Islet of Langerhans (tissue), 1 donor: ENCODE measurements at regions not wholly inside any gene's neighbourhood (a gene's known extent, or its start where the extent isn't known, plus 50 kb on each side); places are given as distances from the start of the nearest gene placed in this dataset.

ENCODE experiments used
- FAIRE-seq: peaks from one replicate; lab custom pipeline; 2011; peaks lifted over from hg19 to GRCh38; lab: Jason Lieb, UNC

DNA sequence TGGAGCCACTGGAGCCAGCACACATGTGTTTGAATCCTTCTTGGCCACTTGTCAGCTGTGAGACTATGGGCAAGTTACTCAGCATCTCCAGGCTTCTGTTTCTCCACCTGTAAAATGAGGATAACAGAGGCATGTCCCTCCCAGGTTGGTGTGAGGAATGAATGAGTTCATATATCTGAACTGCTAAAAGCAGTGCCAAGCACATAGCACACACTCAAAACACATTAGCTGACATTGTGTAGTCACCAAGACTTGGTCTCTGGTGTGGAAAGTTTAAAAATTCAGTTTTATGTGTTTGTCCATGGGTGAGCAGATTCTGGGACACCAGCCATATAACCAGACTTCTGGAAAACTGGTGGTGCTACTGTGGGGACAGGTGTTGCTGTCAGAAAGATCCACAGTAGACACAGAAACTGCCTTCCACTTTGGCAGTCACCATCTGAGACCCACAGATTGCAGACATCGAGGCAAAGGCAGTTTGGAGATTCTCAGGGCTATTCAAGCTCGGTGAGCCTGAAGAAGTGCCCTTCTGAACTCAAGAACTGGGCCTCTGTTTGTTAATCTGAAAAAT, 115.8 kb downstream of the MRPL14 start:
- no peak for FAIRE-seq

DNA sequence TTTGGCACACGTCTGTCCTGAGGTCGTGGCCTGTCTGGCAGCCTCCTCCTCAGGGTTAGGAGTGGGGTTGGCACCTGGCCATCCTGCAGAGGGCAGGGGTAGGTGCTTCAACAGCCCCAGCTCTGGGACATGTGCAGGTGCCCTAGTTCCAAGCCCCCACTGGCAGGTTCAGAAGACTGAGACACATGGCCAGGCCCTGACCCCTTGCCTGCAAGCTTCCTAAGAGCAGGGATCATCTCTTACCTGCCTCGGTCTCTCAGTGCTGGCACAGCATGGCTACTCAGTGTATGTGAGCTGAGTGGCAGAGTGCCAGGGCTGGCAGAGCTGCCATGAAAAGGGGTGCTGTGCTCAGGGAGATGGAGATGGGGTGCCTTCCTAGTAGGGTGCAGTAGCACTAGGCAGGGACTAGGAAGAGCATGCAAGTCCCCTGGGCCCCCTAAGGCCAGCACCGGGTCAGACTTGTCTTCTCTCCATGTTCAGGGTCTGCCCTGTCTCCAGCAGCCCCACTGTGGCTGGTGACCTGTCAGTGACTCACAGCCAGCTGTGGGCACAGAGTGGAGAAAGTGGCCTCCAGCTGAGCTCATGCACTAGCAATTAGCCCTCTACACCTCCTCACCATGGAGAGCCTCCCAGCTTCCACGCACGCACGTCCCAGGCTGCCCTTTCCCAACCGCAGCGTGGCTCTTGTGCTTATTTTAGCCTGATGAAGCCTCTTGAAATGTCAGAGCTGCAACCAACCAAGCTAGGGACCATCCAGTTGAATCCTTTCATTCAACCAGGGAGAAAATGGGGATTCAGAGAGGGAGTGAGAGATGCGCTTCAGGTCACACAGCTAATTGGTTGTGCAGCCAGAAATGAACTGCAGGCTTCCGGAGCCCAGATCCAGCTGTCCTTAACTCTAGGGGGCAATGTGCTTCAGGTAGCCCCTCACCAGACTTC, 116.6 kb downstream of the MRPL14 start:
- peak; percentile 43 for FAIRE-seq

DNA sequence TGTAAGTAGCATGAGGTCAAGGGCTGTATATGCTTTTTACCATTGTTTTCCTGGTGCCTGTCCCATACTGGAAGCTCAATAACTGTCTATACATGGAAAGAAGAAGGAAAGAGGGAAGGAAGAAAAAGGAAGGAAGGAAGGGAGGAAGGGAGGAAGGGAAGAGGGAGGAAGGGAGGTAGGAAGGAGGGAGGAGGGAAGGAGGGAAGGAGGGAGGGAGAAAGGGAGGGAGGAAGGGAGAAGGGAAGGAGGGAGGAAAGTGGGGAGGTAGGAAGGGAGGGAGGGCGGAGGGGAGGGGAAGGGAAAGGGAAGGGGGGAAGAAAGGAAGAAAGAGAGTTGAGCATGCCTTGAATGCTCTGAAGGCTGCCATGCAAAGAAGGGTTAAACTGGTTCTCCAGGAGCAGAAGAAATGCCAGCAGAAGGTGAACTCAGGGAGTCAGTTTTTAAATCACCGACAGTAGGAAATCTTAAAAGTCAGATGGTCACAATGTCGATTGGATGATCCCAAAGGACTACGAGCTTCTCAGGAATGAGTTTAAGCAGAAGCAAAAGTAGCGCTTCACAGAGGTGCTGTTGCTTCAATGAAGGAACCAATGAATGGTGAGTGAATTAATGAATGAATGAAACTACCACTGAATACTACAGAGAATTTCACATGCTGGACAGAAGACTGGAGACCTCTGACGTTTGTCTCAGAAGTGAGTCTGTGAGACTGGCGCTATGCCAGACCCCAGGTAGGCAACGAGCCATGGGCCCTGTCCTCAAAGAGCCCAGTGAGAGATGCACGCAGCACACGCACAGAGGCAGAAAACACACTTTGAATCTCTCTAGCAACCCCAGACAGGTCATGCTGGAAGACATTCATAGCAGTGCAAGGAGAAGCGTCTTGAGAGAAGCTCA, 117.6 kb downstream of the MRPL14 start:
- peak; percentile 30 for FAIRE-seq

DNA sequence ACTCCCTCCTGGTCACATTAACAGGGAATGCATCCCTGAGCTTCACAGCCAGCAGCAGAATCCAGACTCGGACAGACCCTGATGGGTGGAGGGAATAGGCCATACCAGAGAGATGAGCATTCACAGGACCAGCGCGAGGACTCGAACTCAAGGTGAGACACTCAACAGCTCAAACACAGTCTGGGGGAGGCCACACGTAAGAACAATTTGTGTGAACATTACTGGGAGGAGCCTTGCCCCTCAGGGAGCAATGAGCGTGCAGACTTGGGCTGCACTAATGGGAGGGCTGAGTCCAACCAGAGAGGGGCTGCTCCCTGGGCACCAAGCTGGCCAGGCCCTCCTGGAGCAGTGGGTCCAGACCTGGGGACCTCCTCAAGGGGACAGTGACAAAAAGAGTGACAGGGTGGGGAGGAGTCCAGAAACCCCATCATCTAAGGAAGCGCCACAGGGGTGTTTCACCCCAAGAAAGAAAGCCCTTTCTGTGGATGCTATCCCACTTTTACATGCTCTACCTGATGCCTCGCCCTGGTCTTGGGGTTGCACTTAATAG, 118.4 kb downstream of the MRPL14 start:
- no peak for FAIRE-seq

DNA sequence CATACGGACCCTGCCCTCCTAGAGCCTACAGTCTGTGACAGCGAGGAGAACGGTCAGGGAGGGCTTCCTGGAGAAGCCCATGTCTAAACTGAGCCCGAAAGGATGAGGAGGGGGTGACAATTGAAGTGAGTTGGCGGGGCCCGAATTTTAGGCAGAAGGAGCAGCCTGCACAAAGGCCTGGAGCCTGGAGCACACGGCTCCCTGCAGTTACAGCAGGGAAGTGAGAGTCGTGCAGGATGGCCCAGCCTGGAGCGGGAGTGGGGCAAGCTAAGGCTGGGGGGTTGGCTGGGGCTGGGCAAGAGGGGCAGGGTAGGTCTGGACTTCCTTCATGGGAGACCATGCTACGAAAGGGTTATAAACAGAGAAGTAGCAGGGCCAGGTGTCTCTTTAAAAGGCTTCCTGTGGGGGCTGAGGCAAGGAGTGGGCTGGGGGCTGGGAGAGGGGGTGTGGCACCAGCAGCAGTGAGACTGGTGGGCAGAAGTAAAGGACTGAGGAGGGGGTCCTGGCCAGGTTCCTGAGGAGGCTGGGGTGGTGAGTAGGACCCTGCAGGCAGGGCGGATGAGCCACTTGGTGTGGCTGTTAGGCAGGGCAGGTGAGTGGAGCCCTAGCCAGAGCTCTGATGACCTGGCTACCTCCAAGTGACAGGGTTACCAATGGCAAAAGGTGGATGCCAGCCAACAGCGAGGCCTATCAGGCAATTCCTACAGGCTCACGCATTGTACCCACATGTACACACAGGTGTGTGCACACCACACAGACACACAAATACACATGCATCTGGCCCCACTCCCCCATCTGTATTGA, 119.2 kb downstream of the MRPL14 start:
- no peak for FAIRE-seq

DNA sequence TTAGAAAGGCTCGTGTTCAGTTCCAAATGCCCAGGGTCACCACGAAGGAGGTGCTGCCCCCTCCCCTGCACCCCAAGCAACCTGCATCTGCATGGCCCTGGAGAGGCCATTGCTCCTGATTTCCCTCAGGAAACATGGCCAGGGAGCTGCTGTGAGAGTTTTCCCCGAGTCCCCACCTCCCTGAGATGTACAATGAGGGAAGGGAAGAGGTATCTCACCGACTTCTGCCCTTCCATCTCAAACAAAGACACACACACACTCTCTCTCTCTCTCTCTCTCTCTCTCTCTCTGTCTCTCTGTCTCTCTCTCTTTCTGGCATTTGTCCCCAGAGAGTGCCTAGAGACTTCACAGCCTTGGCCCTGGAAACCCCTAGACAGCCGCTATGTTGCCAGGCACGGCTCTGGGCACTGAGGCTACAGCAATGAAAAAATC, 120.4 kb downstream of the MRPL14 start:
- no peak for FAIRE-seq

DNA sequence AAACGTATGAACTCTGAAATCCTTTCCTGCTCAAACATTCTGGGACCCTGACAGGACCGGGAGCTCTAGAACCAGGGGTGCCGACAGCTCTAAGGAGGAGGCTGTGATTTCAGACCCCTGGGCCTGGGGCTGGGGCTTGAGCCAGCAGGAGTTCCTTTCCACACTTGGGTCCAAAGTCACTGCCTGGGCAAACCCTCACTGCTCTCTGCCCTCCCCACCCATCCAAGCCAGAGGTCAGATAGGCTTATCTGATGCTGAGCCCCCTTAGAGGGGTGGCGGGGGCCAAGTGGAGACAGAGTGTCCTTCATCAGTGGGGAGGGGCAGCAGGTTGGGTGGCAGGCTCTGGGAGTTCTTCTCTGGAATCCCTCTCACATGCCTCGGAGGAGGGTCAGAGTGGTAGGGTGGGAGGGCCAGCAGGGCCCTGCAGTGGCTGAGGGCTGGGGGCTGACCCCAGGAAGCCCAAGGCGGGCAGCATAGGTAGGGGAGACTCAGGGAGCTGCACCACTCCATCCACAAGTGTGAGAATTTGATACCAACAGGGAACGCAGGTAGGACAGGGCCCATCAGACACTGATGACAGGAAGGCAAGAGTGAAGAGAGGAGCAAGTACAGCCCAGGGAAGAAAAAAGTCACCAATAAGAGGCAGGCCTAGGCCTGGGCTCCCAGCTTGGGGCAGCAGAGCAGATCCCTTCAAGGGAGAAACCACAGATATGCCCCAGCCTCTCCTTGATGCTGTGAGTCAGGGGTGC, 121.0 kb downstream of the MRPL14 start:
- FAIRE-seq, result no peak

DNA sequence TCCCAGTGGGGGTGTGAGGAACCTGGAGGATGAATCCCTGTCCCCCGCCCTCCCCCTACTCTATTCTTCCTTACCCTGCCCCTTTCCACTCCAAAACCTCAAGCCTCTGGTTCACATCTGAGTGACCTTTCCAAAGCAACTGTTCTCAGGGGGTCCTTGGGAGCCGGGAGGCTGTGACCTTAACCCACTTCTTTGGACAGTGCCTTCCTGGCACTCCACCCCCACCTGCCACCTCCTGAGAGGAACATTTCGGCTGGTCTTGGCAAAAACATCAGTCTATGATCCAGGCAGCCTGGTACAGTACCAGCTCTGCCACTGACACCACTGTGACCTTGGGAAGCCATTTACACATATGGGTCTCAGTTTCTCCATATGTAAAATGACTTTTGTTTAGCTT, 121.7 kb downstream of the MRPL14 start:
- FAIRE-seq, result no peak

DNA sequence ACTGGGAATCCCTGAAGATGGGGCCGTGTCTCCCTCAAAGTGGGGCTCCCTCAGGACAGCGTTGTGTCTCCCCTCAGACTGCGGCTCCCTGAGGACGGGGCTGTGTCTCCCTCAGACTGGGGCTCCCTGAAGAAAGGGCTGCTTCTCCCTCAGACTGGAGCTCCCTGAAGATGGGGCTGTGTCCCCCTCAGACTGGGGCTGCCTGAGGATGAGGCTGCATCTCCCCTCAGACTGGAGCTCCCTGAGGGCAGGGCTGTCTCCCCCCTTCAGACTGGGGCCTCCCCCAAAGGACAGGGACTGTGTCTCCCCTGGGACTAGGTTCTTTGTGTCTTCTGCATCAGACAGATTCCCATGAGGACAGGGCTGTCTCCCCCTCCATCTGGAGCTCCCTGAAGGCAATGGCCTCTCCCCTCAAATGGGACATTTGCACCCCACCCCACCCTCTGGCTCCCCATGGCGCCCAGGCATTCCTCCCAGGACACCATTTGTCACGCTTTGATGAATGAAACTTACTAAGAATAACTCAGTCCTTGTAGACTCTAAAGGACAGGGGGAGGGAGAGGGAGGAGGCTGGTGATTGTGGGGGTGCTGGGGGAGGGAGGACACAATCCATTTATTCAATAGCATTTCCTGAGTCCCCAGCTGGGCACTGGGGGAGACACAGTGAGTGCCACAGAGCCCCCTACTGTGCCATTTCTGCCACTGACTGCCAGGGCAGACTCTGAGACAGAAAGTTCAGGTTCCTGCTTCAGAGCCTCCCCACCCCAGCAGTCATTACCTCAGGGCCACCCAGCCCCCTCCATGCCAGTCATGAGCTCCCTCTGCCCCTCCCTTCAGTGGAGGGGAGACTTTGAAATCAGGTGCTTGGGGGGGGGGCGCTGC, 122.4 kb downstream of the MRPL14 start:
- FAIRE-seq, result no peak

DNA sequence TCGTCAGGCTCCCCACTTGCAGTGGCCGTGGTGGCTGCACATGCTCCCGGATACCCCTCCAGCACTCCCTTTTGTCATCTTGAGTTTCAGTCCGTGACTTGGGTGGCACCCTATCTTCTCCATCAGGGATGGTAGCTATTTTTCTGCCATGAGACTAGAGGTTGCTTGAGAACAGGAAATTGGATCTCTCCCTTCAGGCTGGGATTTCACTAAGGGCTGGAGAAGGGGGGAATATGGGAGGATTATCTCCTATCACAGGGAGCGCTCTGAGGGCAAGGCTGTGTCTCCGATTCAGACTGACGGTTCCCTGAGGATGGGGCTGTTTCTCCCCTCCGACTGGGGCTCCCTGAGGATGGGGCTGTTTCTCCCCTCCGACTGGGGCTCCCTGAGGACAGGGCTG, 123.1 kb downstream of the MRPL14 start:
- no peak for FAIRE-seq

DNA sequence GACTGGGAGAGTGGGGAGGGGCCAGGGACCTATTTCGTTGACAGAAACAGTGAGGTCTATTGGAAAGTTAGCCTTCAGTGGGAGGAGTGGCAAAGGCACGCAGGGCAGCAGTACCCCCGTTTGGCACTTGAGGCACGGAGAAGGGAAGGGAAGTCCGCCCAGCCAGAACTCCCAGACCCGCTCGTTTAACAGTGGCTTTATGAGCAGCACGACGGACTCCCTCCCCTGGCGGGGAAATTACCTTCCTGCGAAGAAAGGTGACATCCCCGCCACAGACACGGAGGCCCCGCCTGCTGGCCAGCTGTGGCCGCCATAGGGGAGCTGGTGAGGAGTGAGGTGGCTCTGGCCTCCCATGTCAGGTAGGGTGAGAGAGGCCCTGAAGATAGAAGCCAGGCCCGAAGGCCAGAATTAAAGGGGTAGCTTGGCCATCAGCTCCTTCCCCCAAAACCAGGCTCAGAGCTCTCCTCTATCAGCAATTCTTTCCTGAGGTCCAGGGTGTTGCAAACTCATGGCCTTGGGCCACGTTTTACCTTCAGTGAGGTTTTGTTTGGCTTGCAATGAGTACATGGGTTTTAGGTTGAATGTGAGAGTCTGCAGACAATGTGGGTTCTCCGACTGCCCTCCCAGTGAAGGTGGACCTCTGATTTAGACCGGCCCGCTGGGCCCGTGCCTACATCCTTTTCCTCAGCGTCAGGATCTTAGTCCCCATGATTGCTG, 123.7 kb downstream of the MRPL14 start:
- FAIRE-seq, result no peak

DNA sequence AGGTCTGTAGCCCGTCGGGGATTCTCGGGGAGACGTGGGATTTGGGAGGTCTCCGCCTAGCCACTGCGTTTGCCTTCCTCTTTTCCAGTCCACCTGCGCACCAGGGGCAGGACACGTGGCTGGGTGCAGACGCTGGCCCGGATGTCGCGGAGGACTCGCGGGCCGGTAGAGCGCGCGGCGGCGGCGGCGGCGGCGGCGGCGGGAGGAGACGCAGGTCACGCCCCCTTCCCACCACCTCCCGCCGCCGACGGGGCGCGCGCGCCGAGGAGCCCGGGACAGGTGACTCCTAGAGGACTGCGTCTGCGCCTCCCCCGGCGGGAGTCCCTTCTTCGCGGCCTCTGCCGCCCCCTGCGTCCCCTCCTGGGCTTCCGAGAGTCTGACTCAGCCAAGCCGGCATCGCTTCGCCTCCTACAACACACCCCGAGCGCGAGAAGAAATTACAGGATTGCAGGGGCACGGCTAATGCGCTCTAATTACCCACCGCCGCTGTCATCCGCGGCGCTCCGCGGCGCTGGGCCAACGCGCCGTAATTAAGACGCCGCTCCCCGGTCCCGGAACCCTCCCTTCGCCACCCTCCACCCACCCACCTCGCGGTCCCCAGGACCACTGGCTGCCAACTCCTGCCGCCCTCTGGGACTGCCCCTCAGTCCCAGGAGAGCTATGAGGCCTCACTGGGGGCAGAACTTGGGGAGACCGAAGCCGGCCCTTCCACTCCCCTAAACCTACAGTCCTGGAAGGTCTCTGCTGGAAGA, 124.5 kb downstream of the MRPL14 start:
- no peak for FAIRE-seq

DNA sequence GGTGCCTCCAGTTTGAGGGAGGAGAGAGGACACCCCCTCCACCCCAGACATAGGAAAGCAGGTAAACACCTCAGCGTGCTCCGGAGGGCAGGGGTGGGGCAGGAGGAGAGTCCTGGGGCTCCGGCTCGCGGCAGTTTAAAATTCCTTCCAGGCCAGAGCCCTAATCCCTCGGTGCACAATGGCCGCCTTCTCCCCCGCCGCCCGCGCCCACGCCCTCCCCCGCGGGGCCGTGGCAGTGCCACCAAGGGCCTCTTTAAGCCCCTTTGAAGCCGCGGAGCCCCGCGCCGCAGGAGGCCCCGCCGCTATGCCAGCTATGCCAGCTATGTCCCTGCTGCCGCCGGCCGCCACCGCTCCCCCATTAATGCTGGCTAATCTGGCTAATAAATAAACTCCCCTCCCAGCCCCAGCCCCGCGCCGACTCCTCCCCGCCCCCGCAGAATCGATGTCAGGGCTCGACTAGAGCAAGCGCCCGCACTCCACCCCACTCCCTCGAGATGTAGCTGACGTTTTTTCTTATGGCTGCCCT, 125.1 kb downstream of the MRPL14 start:
- no peak for FAIRE-seq

DNA sequence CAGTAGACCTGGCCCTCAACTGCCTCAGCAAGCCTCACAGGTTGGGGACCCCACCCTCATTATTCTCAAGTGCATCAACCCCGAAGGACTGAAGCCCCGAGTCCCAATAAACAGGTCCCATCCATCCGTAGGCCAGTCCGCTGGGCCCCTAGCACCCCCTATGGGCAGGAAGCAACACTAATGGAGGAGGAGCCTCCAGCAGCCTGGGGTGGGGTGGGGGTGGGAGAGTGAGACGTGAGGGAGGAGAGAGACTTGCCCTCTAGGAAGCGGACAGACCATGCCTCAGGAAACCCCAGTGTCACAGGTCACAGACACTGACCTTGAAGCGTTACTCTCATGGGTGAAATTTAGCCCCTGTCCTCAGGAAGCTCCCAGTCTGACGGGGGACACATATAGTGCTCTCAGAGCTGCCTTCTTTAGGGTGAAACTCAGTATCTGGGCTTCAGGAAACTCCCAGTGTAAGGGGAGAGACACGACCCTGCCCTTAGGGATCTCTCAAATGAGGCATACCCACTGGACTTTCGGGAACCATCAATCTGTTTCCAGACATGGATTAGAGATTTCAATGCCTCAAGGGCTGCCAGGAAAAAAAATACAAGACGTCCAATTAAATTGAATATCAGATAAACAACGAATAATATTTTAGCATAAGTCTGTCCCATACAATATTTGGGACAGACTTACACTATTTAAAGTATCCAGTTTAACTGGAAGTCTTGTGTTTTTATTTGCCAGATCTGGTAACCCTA, 125.8 kb downstream of the MRPL14 start:
- no peak for FAIRE-seq

DNA sequence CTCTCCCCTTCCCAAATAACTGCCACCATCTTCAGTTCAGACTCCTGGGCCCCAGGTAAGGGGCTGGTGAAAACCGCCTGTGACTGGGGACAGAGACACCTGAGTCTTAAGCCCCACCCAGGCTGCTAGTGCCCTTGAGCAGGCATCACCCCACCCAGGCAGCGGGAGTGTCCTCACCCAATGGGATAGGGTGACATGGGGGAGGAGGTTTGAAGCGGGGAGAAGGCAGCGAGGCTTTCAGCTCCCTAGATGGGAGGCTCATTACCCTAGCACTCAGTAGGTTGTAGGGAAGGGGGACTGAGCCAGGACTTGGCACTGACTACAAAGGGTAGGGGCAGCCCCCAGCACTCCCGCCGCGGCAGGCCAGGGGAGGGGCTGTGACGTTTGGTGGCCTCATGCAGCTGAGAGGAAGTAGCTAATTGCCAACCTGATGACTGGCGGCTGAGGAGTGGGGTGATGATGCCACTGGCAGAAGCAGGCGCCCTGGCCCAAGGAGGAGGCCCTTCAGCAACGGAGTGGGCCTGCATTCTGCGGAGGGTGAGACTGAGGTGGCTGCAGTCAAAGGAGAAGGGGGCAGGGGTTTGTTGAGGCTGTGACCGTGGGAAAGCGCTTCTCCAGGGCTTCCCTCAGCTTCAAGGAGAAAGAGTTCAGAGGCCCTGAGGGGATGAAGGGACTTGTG, 126.9 kb downstream of the MRPL14 start:
- FAIRE-seq, result no peak

DNA sequence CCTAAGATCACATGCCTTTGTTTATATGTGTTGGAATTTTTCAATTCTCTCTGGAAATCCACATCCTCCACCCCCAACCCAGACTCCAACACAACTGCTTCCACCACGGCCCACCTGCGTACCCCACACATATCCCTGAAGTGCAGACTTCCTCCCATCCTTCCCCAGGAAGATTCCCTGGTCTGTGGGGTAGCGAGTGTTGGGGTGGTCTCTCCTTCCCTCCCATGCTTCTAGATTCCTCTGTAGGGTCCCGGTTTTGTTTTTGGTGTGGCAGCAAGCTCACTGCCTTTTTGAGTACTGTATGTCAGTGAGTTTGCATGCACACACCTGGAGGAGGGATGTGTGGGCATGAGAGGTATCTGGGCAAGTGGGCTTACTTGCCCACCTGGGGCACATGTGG, 127.6 kb downstream of the MRPL14 start:
- no peak for FAIRE-seq
